GM12878 (cell line): ENCODE measurements at regions not wholly inside any gene's neighbourhood (a gene's known extent, or its start where the extent isn't known, plus 50 kb on each side); places are given as distances from the start of the nearest gene placed in this dataset.
A peak's percentile ranks its signal among the peaks of the same experiment; 100 is the strongest.

ENCODE experiments used
- ATAC-seq: fragments of 200-7000 bp; cut with Tn5 transposase; 3 replicates; pipeline ENCODE4 v1.9.1; 2020; ENCODE audit warnings: mild to moderate bottlenecking, moderate library complexity
- BruUV-seq: library from RNA; stranded (reverse); fragments of 400-500 nt; replicated peaks from 2 replicates; lab custom pipeline; 2021; lab: Mats Ljungman, UMichigan
- CTCF ChIA-PET: fragments of 300-600 bp; sonication (Branson Sonifier 250); formaldehyde crosslinking; extraction: SDS; loops from one replicate; lab custom pipeline; 2021; ENCODE audit warnings: inconsistent platforms; lab: Yijun Ruan, JAX
- POLR2A ChIA-PET: fragments of 350-600 bp; formaldehyde crosslinking; extraction: SDS; loops from one replicate; lab custom pipeline; 2021; ENCODE audit warnings: inconsistent platforms; lab: Charles Lee
- RAD21 ChIA-PET: fragments of 300-600 bp; sonication (Branson Sonifier 250); formaldehyde crosslinking; loops from one replicate; lab custom pipeline; 2023; ENCODE audit warnings: antibody characterized with exemption; ENCODE audit not compliant: unreplicated experiment; lab: Charles Lee
- SMC1A ChIA-PET: fragments of 300-600 bp; sonication (Branson Sonifier 250); formaldehyde crosslinking; loops from one replicate; lab custom pipeline; 2023; ENCODE audit not compliant: unreplicated experiment, uncharacterized antibody; lab: Charles Lee
- DNase-seq: peaks from one replicate; pipeline ENCODE4 v3.0.0-alpha.2; 2011; ENCODE audit warnings: low read depth, low spot score
- FAIRE-seq: peaks from 3 replicates; lab custom pipeline; 2011; peaks lifted over from hg19 to GRCh38; lab: Jason Lieb, UNC
- H2AFZ ChIP-seq: 2 replicates; pipeline ENCODE4 v1.6.0; 2011; ENCODE audit warnings: low read depth, low read length, control low read depth; ENCODE audit not compliant: control insufficient read depth
- H3K27ac ChIP-seq: 2 replicates; pipeline ENCODE4 v1.5.1; 2011; ENCODE audit warnings: control low read depth; ENCODE audit not compliant: control insufficient read depth, insufficient read depth
- H3K27me3 ChIP-seq, 2 experiments: replicated peaks in 1 of 2; 2 replicates each; pipeline versions ENCODE4 v1.6.0 to v1.6.1; 2011; ENCODE audit warnings: low read length in 1 of 2; ENCODE audit not compliant: control insufficient read depth in 2 of 2, insufficient read depth in 2 of 2
- H3K36me3 ChIP-seq, 2 experiments: 2 replicates each; pipeline ENCODE4 v1.5.1; 2011; ENCODE audit warnings: low read length in 1 of 2; ENCODE audit not compliant: control insufficient read depth in 2 of 2, insufficient read depth in 2 of 2
- H3K4me1 ChIP-seq: 2 replicates; pipeline ENCODE4 v1.6.1; 2011; ENCODE audit warnings: mild to moderate bottlenecking, low read length, moderate library complexity, mixed read lengths; ENCODE audit not compliant: control insufficient read depth, insufficient read depth
- H3K4me2 ChIP-seq: 2 replicates; pipeline ENCODE4 v1.6.0; 2011; ENCODE audit warnings: control low read depth; ENCODE audit not compliant: control insufficient read depth, insufficient read depth
- H3K4me3 ChIP-seq: fragments of 200-600 bp; sonication (generic); 2 replicates; pipeline ENCODE4 v1.5.1; 2016
- H3K79me2 ChIP-seq: 2 replicates; pipeline ENCODE4 v1.6.0; 2011; ENCODE audit warnings: low read length; ENCODE audit not compliant: control insufficient read depth, insufficient read depth
- H3K9ac ChIP-seq: 2 replicates; pipeline ENCODE4 v1.8.0; 2011; ENCODE audit warnings: low read length, control low read depth, mixed read lengths; ENCODE audit not compliant: control insufficient read depth, insufficient read depth
- H3K9me3 ChIP-seq: replicated peaks from 3 replicates; pipeline ENCODE4 v1.5.1; 2011; ENCODE audit warnings: mild to moderate bottlenecking, low read length; ENCODE audit not compliant: control insufficient read depth, insufficient read depth
- H4K20me1 ChIP-seq: 2 replicates; pipeline ENCODE4 v1.6.0; 2011; ENCODE audit not compliant: control insufficient read depth, insufficient read depth
- MEF2A ChIP-seq: IDR thresholded peaks from 2 replicates; pipeline ENCODE4 v1.6.1; 2011; ENCODE audit warnings: low read depth, mild to moderate bottlenecking, low read length, moderate library complexity; ENCODE audit not compliant: insufficient read depth
- RUNX3 ChIP-seq: IDR thresholded peaks from 2 replicates; pipeline ENCODE4 v1.6.1; 2012; ENCODE audit warnings: low read length, inconsistent platforms
- WGBS: methylation state at CpG from one replicate; pipeline ENCODE4 v1.1.6; 2016; ENCODE audit warnings: low lambda C conversion rate; ENCODE audit not compliant: insufficient replicate concordance, insufficient coverage; ENCODE audit errors: missing lambda C conversion rate; 5-methylcytosine and 5-hydroxymethylcytosine counted together
- in situ Hi-C: fragments of 300-500 bp; cut with MboI; formaldehyde crosslinking; loops from 9 replicates; pipeline ENCODE4 v1.14.3; 2018; ENCODE audit warnings: mixed read lengths
- intact Hi-C: fragments of 100-400 bp; cut with micrococcal nuclease; formaldehyde crosslinking; loops from one replicate; pipeline ENCODE4 v1.14.2; 2022; ENCODE audit not compliant: unreplicated experiment
- TF ChIP-seq, protein P1 (sequence below): fragments of 150-350 bp; IDR thresholded peaks from 2 replicates; pipeline ENCODE4 v1.6.1; 2014; ENCODE audit warnings: mild to moderate bottlenecking, low read depth, low read length

DNA sequence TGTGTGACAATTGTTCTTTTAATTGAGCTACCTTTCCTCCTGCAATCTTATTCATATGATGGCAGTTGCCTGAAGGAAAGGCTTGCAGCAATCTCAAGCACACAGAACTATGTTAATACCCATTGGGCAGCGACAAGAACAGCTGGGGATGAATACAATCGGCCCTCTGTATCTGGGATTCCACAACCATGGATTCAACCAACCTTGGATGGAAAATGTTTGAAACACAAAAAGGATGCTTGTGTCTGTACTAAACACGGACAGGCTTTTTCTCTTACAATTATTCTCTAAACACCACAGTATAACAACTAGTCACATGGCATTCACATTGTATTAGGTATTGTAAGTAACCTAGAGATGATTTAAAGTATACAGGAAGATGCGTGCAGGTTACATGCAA, 256.1 kb upstream of the SIX2 start:
- no peak overlapping the region for H3K4me3 ChIP-seq
- intact Hi-C loops (no loop called here), in situ Hi-C loops (no loop called here)
- TF ChIP-seq, protein P1, sequence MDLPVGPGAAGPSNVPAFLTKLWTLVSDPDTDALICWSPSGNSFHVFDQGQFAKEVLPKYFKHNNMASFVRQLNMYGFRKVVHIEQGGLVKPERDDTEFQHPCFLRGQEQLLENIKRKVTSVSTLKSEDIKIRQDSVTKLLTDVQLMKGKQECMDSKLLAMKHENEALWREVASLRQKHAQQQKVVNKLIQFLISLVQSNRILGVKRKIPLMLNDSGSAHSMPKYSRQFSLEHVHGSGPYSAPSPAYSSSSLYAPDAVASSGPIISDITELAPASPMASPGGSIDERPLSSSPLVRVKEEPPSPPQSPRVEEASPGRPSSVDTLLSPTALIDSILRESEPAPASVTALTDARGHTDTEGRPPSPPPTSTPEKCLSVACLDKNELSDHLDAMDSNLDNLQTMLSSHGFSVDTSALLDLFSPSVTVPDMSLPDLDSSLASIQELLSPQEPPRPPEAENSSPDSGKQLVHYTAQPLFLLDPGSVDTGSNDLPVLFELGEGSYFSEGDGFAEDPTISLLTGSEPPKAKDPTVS, result no peak
- 56% methylated on average over 4 of the region's 4 CpGs for WGBS
- H2AFZ ChIP-seq, result no peak overlapping the region
- no peak for FAIRE-seq
- no peaks in the 10 kb centered on the region; a peak in 3 of 4 replicates for H3K27me3 ChIP-seq
- ChIA-PET SMC1A (no interaction called here), RAD21 (interaction anchor here (0.6 kb wide), 1 partner anchor 253 kb away, joined by 3 read pairs; no protein-coding TSS in a partner anchor), CTCF (no interaction called here), POLR2A (no interaction called here)
- H3K36me3 ChIP-seq, result no peaks in the 10 kb centered on the region
- no peak overlapping the region for H3K27ac ChIP-seq
- no peak overlapping the region for H3K4me2 ChIP-seq
- no peak for ATAC-seq
- no peak for DNase-seq
- no peaks in the 10 kb centered on the region for H4K20me1 ChIP-seq
- H3K79me2 ChIP-seq, result no peaks in the 10 kb centered on the region
- no peak overlapping the region for H3K9ac ChIP-seq
- peaks cover 5% of the 10 kb centered on the region; the same call in 2 of the 3 replicates for H3K9me3 ChIP-seq
- H3K4me1 ChIP-seq, result no peaks in the 10 kb centered on the region
- BruUV-seq, result no TSS peak

DNA sequence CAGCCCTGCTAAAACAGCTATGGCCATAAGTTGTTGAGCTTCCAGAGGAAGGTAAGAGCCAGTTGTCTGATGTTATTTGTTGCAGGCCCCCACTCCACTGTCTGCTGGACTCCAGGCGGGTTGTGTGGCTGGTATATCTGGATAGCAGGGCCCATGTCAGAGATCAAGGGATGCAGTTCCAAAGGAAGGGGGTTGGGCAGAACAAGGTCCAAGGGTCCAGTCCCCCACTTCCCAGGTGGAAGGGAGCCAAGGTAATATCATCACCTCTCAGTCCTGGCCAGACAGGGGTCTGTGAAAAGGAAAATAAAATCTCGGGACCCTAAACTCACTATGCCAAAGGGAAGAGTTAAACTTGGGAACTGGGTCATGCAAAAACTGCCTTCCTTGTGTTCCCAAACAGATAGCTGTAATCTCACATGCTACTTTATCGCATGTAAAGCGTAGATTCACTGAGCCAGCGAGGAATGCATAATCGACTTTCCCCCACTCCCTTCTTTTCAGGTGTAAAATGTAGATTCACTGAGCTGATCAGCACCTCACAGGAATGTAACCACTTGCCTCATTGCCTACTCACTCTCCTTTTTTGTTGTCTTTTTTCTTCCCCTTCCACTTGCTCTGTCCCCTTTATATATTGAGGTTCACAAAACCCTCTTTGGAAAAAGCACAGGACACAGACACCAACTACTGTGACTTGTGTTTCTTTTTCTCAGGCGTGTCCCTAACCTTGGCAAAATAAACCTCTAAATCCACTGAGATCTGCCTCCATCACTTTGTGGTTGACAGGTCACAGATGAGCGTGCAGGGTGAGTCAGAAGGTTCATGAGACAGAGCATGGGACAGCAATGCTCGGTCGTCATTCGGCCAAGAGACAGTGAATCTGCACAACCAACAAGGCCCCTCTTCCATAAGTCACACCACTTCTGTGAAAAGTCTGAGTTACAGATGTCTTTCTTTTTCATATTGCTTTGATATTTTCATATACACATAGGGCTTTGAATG, 255.3 kb upstream of the SIX2 start:
- ChIA-PET CTCF (interaction anchor here (1.3 kb wide), 1 partner anchor 175 kb away, joined by 3 read pairs; no protein-coding TSS in a partner anchor), RAD21 (no interaction called here), POLR2A (no interaction called here), SMC1A (no interaction called here)
- intact Hi-C loops, result no loop called here
- Histone ChIP-seq H3K9ac (no peak overlapping the region), H3K4me1 (no peaks in the 10 kb centered on the region), H3K4me2 (no peak overlapping the region), H3K4me3 (no peak overlapping the region), H3K9me3 (peaks cover 5% of the 10 kb centered on the region; the same call in 2 of the 3 replicates), H3K36me3 (no peaks in the 10 kb centered on the region), H4K20me1 (no peaks in the 10 kb centered on the region), H3K79me2 (no peaks in the 10 kb centered on the region), H3K27me3 (no peaks in the 10 kb centered on the region; a peak in 3 of 4 replicates), H2AFZ (no peak overlapping the region), H3K27ac (no peak overlapping the region)
- FAIRE-seq (no peak), DNase-seq (no peak), ATAC-seq (peak; percentile 45; the same call in 2 of the 3 replicates)
- BruUV-seq, result no TSS peak
- in situ Hi-C loops, result no loop called here
- TF ChIP-seq MEF2A (no peak), RUNX3 (0 out of 2 replicates have a peak, but pooled peaks have one; percentile 18)
- 32% methylated on average over 11 of the region's 11 CpGs for WGBS
